WTC11 (cell line): ENCODE measurements at regions not wholly inside any gene's neighbourhood (a gene's known extent, or its start where the extent isn't known, plus 50 kb on each side); places are given as distances from the start of the nearest gene placed in this dataset.

Source experiments
- AFF4 ChIP-seq: sonication (generic); formaldehyde crosslinking; IDR thresholded peaks from 2 replicates; pipeline ENCODE4 v1.8.1; 2023; ENCODE audit warnings: mild to moderate bottlenecking, missing genetic modification reagents, borderline replicate concordance
- ATF6 ChIP-seq: sonication (generic); formaldehyde crosslinking; IDR thresholded peaks from 2 replicates; pipeline ENCODE4 v1.8.1; 2023; ENCODE audit warnings: mild to moderate bottlenecking, missing genetic modification reagents
- CREM ChIP-seq: sonication (generic); formaldehyde crosslinking; IDR thresholded peaks from 2 replicates; pipeline ENCODE4 v1.8.1; 2022; ENCODE audit warnings: mild to moderate bottlenecking, missing genetic modification reagents, moderate library complexity
- CTCF ChIP-seq: fragments of 200-600 bp; IDR thresholded peaks from 2 replicates; pipeline ENCODE4 v1.8.0; 2022; ENCODE audit warnings: antibody characterized with exemption
- JUN ChIP-seq: sonication (generic); formaldehyde crosslinking; IDR thresholded peaks from 2 replicates; pipeline ENCODE4 v1.8.0; 2023; ENCODE audit warnings: mild to moderate bottlenecking, missing genetic modification reagents
- KAT7 ChIP-seq: sonication (generic); formaldehyde crosslinking; IDR thresholded peaks from 2 replicates; pipeline ENCODE4 v1.8.1; 2023; ENCODE audit warnings: missing genetic modification reagents, mild to moderate bottlenecking, borderline replicate concordance
- NFYB ChIP-seq: sonication (generic); formaldehyde crosslinking; conservative IDR thresholded peaks from 2 replicates; pipeline ENCODE4 v1.8.0; 2022; ENCODE audit warnings: low read depth, missing genetic modification reagents
- NR1H2 ChIP-seq: sonication (generic); formaldehyde crosslinking; IDR thresholded peaks from 2 replicates; pipeline ENCODE4 v1.9.0; 2021; ENCODE audit warnings: mild to moderate bottlenecking, moderate library complexity, missing genetic modification reagents
- OVOL2 ChIP-seq: fragments of 250-450 bp; sonication (Bioruptor Pico); IDR thresholded peaks from 2 replicates; pipeline ENCODE4 v1.9.0; 2021; ENCODE audit warnings: mild to moderate bottlenecking, borderline replicate concordance
- SP1 ChIP-seq: sonication (generic); formaldehyde crosslinking; conservative IDR thresholded peaks from 2 replicates; pipeline ENCODE4 v1.8.1; 2022; ENCODE audit warnings: missing genetic modification reagents
- ZBTB43 ChIP-seq: sonication (generic); formaldehyde crosslinking; IDR thresholded peaks from 2 replicates; pipeline ENCODE4 v1.8.1; 2023; ENCODE audit warnings: mild to moderate bottlenecking, missing genetic modification reagents
- ZNF232 ChIP-seq: sonication (generic); formaldehyde crosslinking; IDR thresholded peaks from 2 replicates; pipeline ENCODE4 v1.8.0; 2022; ENCODE audit warnings: mild to moderate bottlenecking, missing genetic modification reagents
- ZNF423 ChIP-seq: fragments of 250-450 bp; sonication (Bioruptor Pico); IDR thresholded peaks from 2 replicates; pipeline ENCODE4 v2.1.2; 2022; ENCODE audit warnings: mild to moderate bottlenecking, moderate library complexity

GRCh38 chr14:40374221-40374620 lies 942.0 kb upstream of the FBXO33 start:
- TF ChIP-seq AFF4, result no peak
- no peak for TF ChIP-seq CTCF
- no peak for TF ChIP-seq ZNF423 (CRISPR knock-in tag)
- no peak for TF ChIP-seq ZNF232
- TF ChIP-seq ATF6 (CRISPR knock-in tag), result no peak
- TF ChIP-seq NR1H2 (CRISPR knock-in tag), result no peak
- no peak for TF ChIP-seq JUN
- no peak for TF ChIP-seq CREM (CRISPR knock-in tag)
- TF ChIP-seq ZBTB43 (CRISPR knock-in tag), result no peak
- TF ChIP-seq KAT7 (CRISPR knock-in tag), result no peak
- TF ChIP-seq SP1 (CRISPR knock-in tag), result no peak
- TF ChIP-seq NFYB (CRISPR knock-in tag), result no peak
- no peak for TF ChIP-seq OVOL2 (CRISPR knock-in tag)
